Neural cell (in vitro differentiated cells): ENCODE measurements at regions not wholly inside any gene's neighbourhood (a gene's known extent, or its start where the extent isn't known, plus 50 kb on each side); places are given as distances from the start of the nearest gene placed in this dataset.

Experiments used
- H2AFZ ChIP-seq: fragments of 200-600, 300-800 bp; sonication (generic), shearing (Covaris generic); 2 replicates; pipeline ENCODE4 v1.6.0; 2014; ENCODE audit warnings: low read depth, mild to moderate bottlenecking, antibody characterized with exemption, low read length, moderate library complexity
- H3F3A ChIP-seq: fragments of 200-600 bp; shearing (Covaris generic); 2 replicates; pipeline ENCODE4 v1.6.1; 2016; ENCODE audit warnings: mild to moderate bottlenecking, moderate library complexity, mixed read lengths, antibody characterized with exemption, low read length; ENCODE audit not compliant: insufficient read depth, poor library complexity, severe bottlenecking
- H3K27ac ChIP-seq: fragments of 200-600, 300-800 bp; sonication (generic), shearing (Covaris generic); 2 replicates; pipeline ENCODE4 v1.5.1; 2014; ENCODE audit warnings: mild to moderate bottlenecking, low read length, moderate library complexity
- H3K27me3 ChIP-seq: fragments of 300-800, 200-600 bp; sonication (generic), shearing (Covaris generic); 2 replicates; pipeline ENCODE4 v1.6.0; 2014; ENCODE audit warnings: mild to moderate bottlenecking, low read depth, low read length, moderate library complexity; ENCODE audit not compliant: insufficient read depth
- H3K36me3 ChIP-seq: fragments of 300-800, 200-600 bp; sonication (generic), shearing (Covaris generic); 2 replicates; pipeline ENCODE4 v1.5.1; 2014; ENCODE audit warnings: mild to moderate bottlenecking, antibody characterized with exemption, low read length, moderate library complexity; ENCODE audit not compliant: insufficient read depth
- H3K4me2 ChIP-seq: fragments of 300-800, 200-600 bp; sonication (generic), shearing (Covaris generic); 2 replicates; pipeline ENCODE4 v1.6.0; 2014; ENCODE audit warnings: mild to moderate bottlenecking, low read length
- H3K4me3 ChIP-seq: fragments of 300-800, 200-600 bp; sonication (generic), shearing (Covaris generic); 2 replicates; pipeline ENCODE4 v1.5.1; 2014; ENCODE audit warnings: mild to moderate bottlenecking, low read length, moderate library complexity
- H3K79me2 ChIP-seq: fragments of 200-600 bp; shearing (Covaris generic); replicated peaks from 2 replicates; pipeline ENCODE4 v1.6.0; 2014; ENCODE audit warnings: mild to moderate bottlenecking, low read length, moderate library complexity; ENCODE audit not compliant: insufficient read depth
- H3K9ac ChIP-seq: fragments of 300-800, 200-600 bp; sonication (generic), shearing (Covaris generic); 2 replicates; pipeline ENCODE4 v1.6.1; 2016; ENCODE audit warnings: mild to moderate bottlenecking, low read length, mixed read lengths
- H3K9me2 ChIP-seq: fragments of 200-600 bp; shearing (Covaris generic); 2 replicates; pipeline ENCODE4 v1.6.1; 2016; ENCODE audit warnings: mild to moderate bottlenecking, low read length, mixed read lengths; ENCODE audit not compliant: insufficient read depth
- H3K9me3 ChIP-seq: fragments of 200-600, 300-800 bp; sonication (generic), shearing (Covaris generic); 2 replicates; pipeline ENCODE4 v1.6.1; 2016; ENCODE audit warnings: mild to moderate bottlenecking, mixed run types, low read length, moderate library complexity, mixed read lengths
- H4K20me1 ChIP-seq: fragments of 200-600 bp; shearing (Covaris generic); 2 replicates; pipeline ENCODE4 v1.6.1; 2016; ENCODE audit warnings: mild to moderate bottlenecking, mixed run types; ENCODE audit not compliant: insufficient read depth
- CTCF ChIP-seq: fragments of 450-650 bp; IDR thresholded peaks from 2 replicates; pipeline ENCODE4 v1.5.1; 2014; ENCODE audit warnings: antibody characterized with exemption, mild to moderate bottlenecking, moderate library complexity; ENCODE audit not compliant: poor library complexity, severe bottlenecking
- EP300 ChIP-seq: fragments of 450-650 bp; conservative IDR thresholded peaks from 2 replicates; pipeline ENCODE4 v1.6.1; 2014; ENCODE audit warnings: antibody characterized with exemption, mild to moderate bottlenecking, moderate library complexity; ENCODE audit not compliant: poor library complexity, severe bottlenecking
- EZH2 ChIP-seq: fragments of 200-600, 300-800 bp; shearing (Covaris generic), sonication (generic); IDR thresholded peaks from 2 replicates; pipeline ENCODE4 v1.6.1; 2014; ENCODE audit warnings: antibody characterized with exemption, low read length, borderline replicate concordance, mild to moderate bottlenecking; ENCODE audit not compliant: insufficient read depth, poor library complexity, severe bottlenecking
- MXI1 ChIP-seq: fragments of 450-650 bp; conservative IDR thresholded peaks from 2 replicates; pipeline ENCODE4 v1.6.1; 2014; ENCODE audit warnings: antibody characterized with exemption, mild to moderate bottlenecking; ENCODE audit not compliant: poor library complexity, severe bottlenecking
- POLR2AphosphoS5 ChIP-seq: IDR thresholded peaks from 2 replicates; pipeline ENCODE4 v1.6.1; 2012
- RAD21 ChIP-seq: fragments of 450-650 bp; conservative IDR thresholded peaks from 2 replicates; pipeline ENCODE4 v1.6.1; 2014; ENCODE audit warnings: antibody characterized with exemption, mild to moderate bottlenecking, moderate library complexity
- REST ChIP-seq: IDR thresholded peaks from 2 replicates; pipeline ENCODE4 v1.6.1; 2012; ENCODE audit warnings: borderline replicate concordance
- SMC3 ChIP-seq: fragments of 450-650 bp; conservative IDR thresholded peaks from 2 replicates; pipeline ENCODE4 v1.6.1; 2014; ENCODE audit warnings: antibody characterized with exemption, mild to moderate bottlenecking, moderate library complexity; ENCODE audit not compliant: poor library complexity
- TAF1 ChIP-seq: IDR thresholded peaks from 2 replicates; pipeline ENCODE4 v1.6.1; 2012; ENCODE audit warnings: low read depth

- Histone ChIP-seq H2AFZ (no peak overlapping the region), H3K4me2 (no peak overlapping the region), H3K4me3 (no peak overlapping the region), H3K27me3 (no peaks in the 10 kb centered on the region), H3K79me2 (no peaks in the 10 kb centered on the region), H3K36me3 (no peaks in the 10 kb centered on the region), H3K9ac (no peak overlapping the region), H3K27ac (no peak overlapping the region), H3K9me3 (no peaks in the 10 kb centered on the region), H3F3A (no peaks in the 10 kb centered on the region), H3K9me2 (no peaks in the 10 kb centered on the region), H4K20me1 (no peaks in the 10 kb centered on the region)
- TF ChIP-seq CTCF (no peak), EP300 (no peak)
Measured at GRCh38 chr5:67350185-67350584, 153.6 kb upstream of the CD180 start.

GRCh38 chr5:67347821-67348220 is 151.2 kb upstream of the CD180 start:
- no peaks in the 10 kb centered on the region for H3F3A ChIP-seq
- H3K27me3 ChIP-seq: no peaks in the 10 kb centered on the region
- H4K20me1 ChIP-seq: no peaks in the 10 kb centered on the region
- H3K4me2 ChIP-seq: no peak overlapping the region
- H3K4me3 ChIP-seq: no peak overlapping the region
- H3K9me3 ChIP-seq: no peaks in the 10 kb centered on the region
- no peak overlapping the region for H3K9ac ChIP-seq
- H3K27ac ChIP-seq: no peak overlapping the region
- no peaks in the 10 kb centered on the region for H3K36me3 ChIP-seq
- no peak for TF ChIP-seq EP300
- TF ChIP-seq SMC3: no peak
- no peak for TF ChIP-seq CTCF
- TF ChIP-seq TAF1: no peak
- no peak for TF ChIP-seq EZH2
- H3K79me2 ChIP-seq: no peaks in the 10 kb centered on the region
- H2AFZ ChIP-seq: no peak overlapping the region
- H3K9me2 ChIP-seq: no peaks in the 10 kb centered on the region

- no peak for TF ChIP-seq TAF1
- TF ChIP-seq SMC3: no peak
- no peak for TF ChIP-seq RAD21
- TF ChIP-seq POLR2AphosphoS5: no peak
- no peak for TF ChIP-seq EP300
- no peak for TF ChIP-seq REST
- no peak for TF ChIP-seq CTCF
- TF ChIP-seq EZH2: no peak
- no peak for TF ChIP-seq MXI1
- no peaks in the 10 kb centered on the region for H3K9me2 ChIP-seq
- no peak overlapping the region for H2AFZ ChIP-seq
- no peaks in the 10 kb centered on the region for H3K36me3 ChIP-seq
- H3K79me2 ChIP-seq: no peaks in the 10 kb centered on the region
- no peak overlapping the region for H3K27ac ChIP-seq
- no peak overlapping the region for H3K4me2 ChIP-seq
- H3K9ac ChIP-seq: no peak overlapping the region
- H3F3A ChIP-seq: no peaks in the 10 kb centered on the region
- H3K4me3 ChIP-seq: no peak overlapping the region
- H3K27me3 ChIP-seq: no peaks in the 10 kb centered on the region
- no peaks in the 10 kb centered on the region for H4K20me1 ChIP-seq
- H3K9me3 ChIP-seq: no peaks in the 10 kb centered on the region
Measured at GRCh38 chr5:67346611-67347010, 150.0 kb upstream of the CD180 start.
